Stimulated activated naive CD8-positive, alpha-beta T cell treated with anti-CD3 and anti-CD28 coated beads, Interleukin-15, Interleukin-2, amounts not matched to agents 100 ng/mL and 50 ng/mL, for 24 hours (primary cell): ENCODE measurements at regions not wholly inside any gene's neighbourhood (a gene's known extent, or its start where the extent isn't known, plus 50 kb on each side); places are given as distances from the start of the nearest gene placed in this dataset.

Experiments used
- H3K27ac Mint-ChIP-seq: one replicate; pipeline ENCODE4 v1.8.0; 2021; ENCODE audit warnings: mild to moderate bottlenecking, mixed read lengths
- H3K27me3 Mint-ChIP-seq: one replicate; pipeline ENCODE4 v1.8.0; 2021; ENCODE audit warnings: mixed read lengths
- H3K36me3 Mint-ChIP-seq: one replicate; pipeline ENCODE4 v1.8.0; 2021; ENCODE audit warnings: low read depth, mixed read lengths
- H3K4me1 Mint-ChIP-seq: one replicate; pipeline ENCODE4 v1.8.0; 2021; ENCODE audit warnings: low read depth, mixed read lengths
- H3K4me3 Mint-ChIP-seq: one replicate; pipeline ENCODE4 v1.8.0; 2021; ENCODE audit warnings: mild to moderate bottlenecking, mixed read lengths
- H3K9me3 Mint-ChIP-seq: one replicate; pipeline ENCODE4 v1.8.0; 2021; ENCODE audit warnings: mixed read lengths

- Mint-ChIP-seq H3K4me1 (peaks cover 3% of the 10 kb centered on the region), H3K27me3 (peaks cover 5% of the 10 kb centered on the region), H3K9me3 (no peaks in the 10 kb centered on the region), H3K27ac (no peak overlapping the region), H3K4me3 (no peak overlapping the region), H3K36me3 (no peaks in the 10 kb centered on the region)
These were observed 130.1 kb downstream of the RNASET2 start for GRCh38 chr6:166826264-166826663.

- Mint-ChIP-seq H3K27me3 (peaks cover 5% of the 10 kb centered on the region), H3K4me3 (no peak overlapping the region), H3K9me3 (no peaks in the 10 kb centered on the region), H3K36me3 (no peaks in the 10 kb centered on the region), H3K27ac (no peak overlapping the region), H3K4me1 (peaks cover 3% of the 10 kb centered on the region)
These were observed 130.7 kb downstream of the RNASET2 start for GRCh38 chr6:166825553-166826145.

GRCh38 chr6:166824880-166825250 is 131.5 kb downstream of the RNASET2 start:
- Mint-ChIP-seq H3K27me3 (peaks cover 5% of the 10 kb centered on the region), H3K27ac (no peak overlapping the region), H3K9me3 (no peaks in the 10 kb centered on the region), H3K4me1 (no peaks in the 10 kb centered on the region), H3K4me3 (no peak overlapping the region), H3K36me3 (no peaks in the 10 kb centered on the region)

- Mint-ChIP-seq H3K27ac (no peak overlapping the region), H3K36me3 (no peaks in the 10 kb centered on the region), H3K4me3 (no peak overlapping the region), H3K27me3 (peaks cover 5% of the 10 kb centered on the region), H3K4me1 (no peaks in the 10 kb centered on the region), H3K9me3 (no peaks in the 10 kb centered on the region)
These were observed 132.0 kb downstream of the RNASET2 start for GRCh38 chr6:166824146-166824879.

- Mint-ChIP-seq H3K9me3 (no peaks in the 10 kb centered on the region), H3K27ac (no peak overlapping the region), H3K27me3 (peaks cover 5% of the 10 kb centered on the region), H3K36me3 (no peaks in the 10 kb centered on the region), H3K4me1 (no peaks in the 10 kb centered on the region), H3K4me3 (no peak overlapping the region)
These were observed 133.7 kb downstream of the RNASET2 start for GRCh38 chr6:166822609-166823008.

GRCh38 chr6:166820483-166820882 is 135.9 kb downstream of the RNASET2 start:
- H3K4me3 Mint-ChIP-seq: no peak overlapping the region
- H3K27ac Mint-ChIP-seq: no peak overlapping the region
- H3K4me1 Mint-ChIP-seq: no peaks in the 10 kb centered on the region
- H3K36me3 Mint-ChIP-seq: no peaks in the 10 kb centered on the region
- no peaks in the 10 kb centered on the region for H3K9me3 Mint-ChIP-seq
- peaks cover 5% of the 10 kb centered on the region for H3K27me3 Mint-ChIP-seq

- Mint-ChIP-seq H3K27me3 (peaks cover 5% of the 10 kb centered on the region), H3K9me3 (no peaks in the 10 kb centered on the region), H3K4me3 (no peak overlapping the region), H3K4me1 (no peaks in the 10 kb centered on the region), H3K36me3 (no peaks in the 10 kb centered on the region), H3K27ac (no peak overlapping the region)
These were observed 136.3 kb downstream of the RNASET2 start for GRCh38 chr6:166820070-166820469.

- Mint-ChIP-seq H3K4me1 (no peaks in the 10 kb centered on the region), H3K36me3 (no peaks in the 10 kb centered on the region), H3K4me3 (no peak overlapping the region), H3K9me3 (no peaks in the 10 kb centered on the region), H3K27ac (no peak overlapping the region), H3K27me3 (no peaks in the 10 kb centered on the region)
These were observed 140.7 kb downstream of the RNASET2 start for GRCh38 chr6:166815629-166816028.

- H3K27me3 Mint-ChIP-seq: no peaks in the 10 kb centered on the region
- H3K27ac Mint-ChIP-seq: no peak overlapping the region
- H3K36me3 Mint-ChIP-seq: no peaks in the 10 kb centered on the region
- H3K4me1 Mint-ChIP-seq: no peaks in the 10 kb centered on the region
- H3K9me3 Mint-ChIP-seq: no peaks in the 10 kb centered on the region
- no peak overlapping the region for H3K4me3 Mint-ChIP-seq
These were observed 142.0 kb downstream of the RNASET2 start for GRCh38 chr6:166814390-166814789.

- H3K4me3 Mint-ChIP-seq: no peak overlapping the region
- H3K36me3 Mint-ChIP-seq: no peaks in the 10 kb centered on the region
- no peaks in the 10 kb centered on the region for H3K4me1 Mint-ChIP-seq
- H3K9me3 Mint-ChIP-seq: no peaks in the 10 kb centered on the region
- H3K27ac Mint-ChIP-seq: no peak overlapping the region
- no peaks in the 10 kb centered on the region for H3K27me3 Mint-ChIP-seq
These were observed 142.9 kb downstream of the RNASET2 start for GRCh38 chr6:166813461-166813860.

GRCh38 chr6:166810864-166811263 is 145.5 kb downstream of the RNASET2 start:
- H3K4me3 Mint-ChIP-seq: no peak overlapping the region
- no peaks in the 10 kb centered on the region for H3K4me1 Mint-ChIP-seq
- peaks cover 4% of the 10 kb centered on the region for H3K27me3 Mint-ChIP-seq
- no peak overlapping the region for H3K27ac Mint-ChIP-seq
- peaks cover 10% of the 10 kb centered on the region for H3K36me3 Mint-ChIP-seq
- peaks cover 17% of the 10 kb centered on the region for H3K9me3 Mint-ChIP-seq

- Mint-ChIP-seq H3K27ac (no peak overlapping the region), H3K9me3 (peaks cover 21% of the 10 kb centered on the region), H3K4me3 (no peak overlapping the region), H3K27me3 (peaks cover 4% of the 10 kb centered on the region), H3K4me1 (no peaks in the 10 kb centered on the region), H3K36me3 (peaks cover 10% of the 10 kb centered on the region)
These were observed 146.6 kb downstream of the RNASET2 start for GRCh38 chr6:166809721-166810120.

- Mint-ChIP-seq H3K36me3 (peaks cover 10% of the 10 kb centered on the region), H3K4me1 (no peaks in the 10 kb centered on the region), H3K27ac (no peak overlapping the region), H3K4me3 (no peak overlapping the region), H3K27me3 (peaks cover 4% of the 10 kb centered on the region), H3K9me3 (peaks cover 21% of the 10 kb centered on the region)
These were observed 149.2 kb downstream of the RNASET2 start for GRCh38 chr6:166806962-166807757.

GRCh38 chr6:166806217-166806838 is 150.0 kb downstream of the RNASET2 start:
- Mint-ChIP-seq H3K36me3 (peaks cover 10% of the 10 kb centered on the region), H3K4me1 (no peaks in the 10 kb centered on the region), H3K27me3 (peaks cover 4% of the 10 kb centered on the region), H3K27ac (no peak overlapping the region), H3K9me3 (peaks cover 21% of the 10 kb centered on the region), H3K4me3 (no peak overlapping the region)

GRCh38 chr6:166803471-166803870 is 152.9 kb downstream of the RNASET2 start:
- H3K4me3 Mint-ChIP-seq: no peak overlapping the region
- H3K9me3 Mint-ChIP-seq: peaks cover 21% of the 10 kb centered on the region
- H3K27ac Mint-ChIP-seq: no peak overlapping the region
- peaks cover 10% of the 10 kb centered on the region for H3K36me3 Mint-ChIP-seq
- no peaks in the 10 kb centered on the region for H3K4me1 Mint-ChIP-seq
- H3K27me3 Mint-ChIP-seq: peaks cover 4% of the 10 kb centered on the region
